H1 (cell line): ENCODE measurements at regions not wholly inside any gene's neighbourhood (a gene's known extent, or its start where the extent isn't known, plus 50 kb on each side); places are given as distances from the start of the nearest gene placed in this dataset.

Experiments
- JUND ChIP-seq: IDR thresholded peaks from 2 replicates; pipeline ENCODE4 v1.6.1; 2011; ENCODE audit warnings: mild to moderate bottlenecking, improper control_type of control experiment, low read length
- TCF12 ChIP-seq: IDR thresholded peaks from 2 replicates; pipeline ENCODE4 v1.6.1; 2011; ENCODE audit warnings: low read depth, mild to moderate bottlenecking, low read length

DNA sequence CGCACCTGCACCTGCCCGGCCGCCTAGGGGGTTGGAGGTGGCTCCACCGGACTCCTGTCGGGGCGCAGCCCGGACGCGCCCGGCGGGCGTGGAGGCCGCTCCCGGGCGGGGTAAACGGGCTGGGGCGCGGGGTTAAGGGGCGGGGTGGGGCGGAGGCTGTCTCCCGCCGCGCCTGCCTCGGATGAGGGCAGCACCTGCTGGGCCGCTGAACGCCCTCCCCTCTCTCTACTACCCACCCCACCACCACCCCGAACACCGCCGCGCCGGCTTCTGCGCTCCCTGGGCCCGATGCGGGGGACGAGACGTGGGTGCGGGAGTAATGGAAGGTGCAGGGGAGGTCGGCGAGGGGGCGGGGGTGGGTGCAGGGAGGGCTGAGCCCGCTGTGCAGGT, 224.8 kb upstream of the ID2 start:
- TF ChIP-seq JUND (no peak), TCF12 (no peak)
